CD8-positive, alpha-beta memory T cell (primary cell): ENCODE measurements at regions not wholly inside any gene's neighbourhood (a gene's known extent, or its start where the extent isn't known, plus 50 kb on each side); places are given as distances from the start of the nearest gene placed in this dataset.
A peak's percentile ranks its signal among the peaks of the same experiment; 100 is the strongest.

Source experiments
- CTCF ChIA-PET: fragments of 350-600 bp; sonication (Branson Sonifier 250); formaldehyde crosslinking; loops from one replicate; lab custom pipeline; 2021; ENCODE audit warnings: antibody characterized with exemption; lab: Charles Lee
- POLR2A ChIA-PET: fragments of 350-600 bp; sonication (Branson Sonifier 250); formaldehyde crosslinking; loops from one replicate; lab custom pipeline; 2021; ENCODE audit warnings: antibody characterized with exemption; lab: Charles Lee
- DNase-seq, 5 donors: peaks; one replicate each; pipeline versions ENCODE4 v3.0.0 to v3.0.0-alpha.2; 2020 to 2022; ENCODE audit warnings: mixed read lengths in 1 of 5
- H3K27ac ChIP-seq: one replicate; pipeline ENCODE4 v1.7.0; 2013; ENCODE audit warnings: low read depth, mild to moderate bottlenecking, low read length, moderate library complexity
- H3K27me3 ChIP-seq: 2 replicates; pipeline ENCODE4 v1.7.0; 2013; ENCODE audit warnings: low read length, mild to moderate bottlenecking; ENCODE audit not compliant: insufficient read depth, poor library complexity, severe bottlenecking
- H3K36me3 ChIP-seq: 2 replicates; pipeline ENCODE4 v1.7.0; 2013; ENCODE audit warnings: mild to moderate bottlenecking, low read length, moderate library complexity; ENCODE audit not compliant: insufficient read depth
- H3K4me1 ChIP-seq: 2 replicates; pipeline ENCODE4 v1.7.0; 2013; ENCODE audit warnings: mild to moderate bottlenecking, low read length, moderate library complexity; ENCODE audit not compliant: insufficient read depth
- H3K4me3 ChIP-seq: 2 replicates; pipeline ENCODE4 v1.7.0; 2013; ENCODE audit warnings: mild to moderate bottlenecking, low read length
- H3K9me3 ChIP-seq: 2 replicates; pipeline ENCODE4 v1.7.0; 2013; ENCODE audit warnings: mild to moderate bottlenecking, low read length
- H3K27ac Mint-ChIP-seq, 8 donors: one replicate each; pipeline ENCODE4 v1.8.0; 2020 to 2021; ENCODE audit warnings: mixed read lengths in 8 of 8, mild to moderate bottlenecking in 6 of 8, inconsistent platforms in 3 of 8, moderate library complexity in 3 of 8
- H3K27me3 Mint-ChIP-seq, 2 donors: one replicate each; pipeline ENCODE4 v1.8.0; 2020 to 2021; ENCODE audit warnings: mixed read lengths in 2 of 2, mild to moderate bottlenecking in 1 of 2, moderate library complexity in 1 of 2
- H3K36me3 Mint-ChIP-seq, 3 donors: one replicate each; pipeline ENCODE4 v1.8.0; 2020 to 2021; ENCODE audit warnings: mixed read lengths in 3 of 3, inconsistent platforms in 1 of 3, mild to moderate bottlenecking in 1 of 3
- H3K4me1 Mint-ChIP-seq, 3 donors: one replicate each; pipeline ENCODE4 v1.8.0; 2020 to 2021; ENCODE audit warnings: mixed read lengths in 3 of 3, inconsistent platforms in 1 of 3, mild to moderate bottlenecking in 1 of 3
- H3K4me3 Mint-ChIP-seq, 7 donors: one replicate each; pipeline ENCODE4 v1.8.0; 2020 to 2021; ENCODE audit warnings: mixed read lengths in 7 of 7, mild to moderate bottlenecking in 6 of 7, moderate library complexity in 4 of 7, inconsistent platforms in 2 of 7
- H3K9me3 Mint-ChIP-seq, 5 donors: one replicate each; pipeline ENCODE4 v1.8.0; 2020 to 2022; ENCODE audit warnings: mixed read lengths in 5 of 5, mild to moderate bottlenecking in 3 of 5, moderate library complexity in 2 of 5, inconsistent platforms in 1 of 5

DNA sequence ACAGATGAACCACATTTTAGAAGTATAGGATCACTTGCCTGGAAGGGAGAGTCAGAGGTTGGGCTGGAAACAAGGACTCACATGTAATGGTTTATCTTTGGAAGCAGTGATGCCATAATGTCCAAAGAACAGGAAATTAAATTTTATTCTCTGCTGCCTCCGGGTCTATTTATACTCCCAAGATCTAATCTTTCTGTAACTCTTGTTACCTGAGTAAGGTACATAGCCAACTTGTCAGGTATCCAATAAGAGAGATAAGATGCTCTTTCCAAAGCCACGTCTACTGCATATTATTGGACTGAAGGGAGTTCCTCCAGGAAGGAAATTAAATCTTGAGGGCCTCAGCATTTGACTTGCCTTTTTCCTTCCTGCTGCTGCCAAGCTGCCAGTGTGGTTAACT, 71.0 kb downstream of the CRYGS start:
- ChIA-PET CTCF (no interaction called here), POLR2A (no interaction called here)
- Histone ChIP-seq H3K4me1 (no peaks in the 10 kb centered on the region), H3K27me3 (no peaks in the 10 kb centered on the region), H3K36me3 (no peaks in the 10 kb centered on the region), H3K4me3 (no peak overlapping the region), H3K27ac (no peak overlapping the region), H3K9me3 (no peaks in the 10 kb centered on the region)
- Mint-ChIP-seq H3K27me3 (peaks cover 5 to 25% of the 10 kb centered on the region in 2 donors), H3K36me3 (no peaks in the 10 kb centered on the region), H3K4me1 (no peaks in the 10 kb centered on the region), H3K9me3 (no peaks in the 10 kb centered on the region), H3K27ac (no peak overlapping the region), H3K4me3 (no peak overlapping the region)
- DNase-seq = no peak

GRCh38 chr3:186472456-186473008, 71.6 kb downstream of the CRYGS start:
- H3K36me3 Mint-ChIP-seq = no peaks in the 10 kb centered on the region
- POLR2A ChIA-PET = no interaction called here
- no peaks in the 10 kb centered on the region for H3K4me1 Mint-ChIP-seq
- H3K36me3 ChIP-seq = no peaks in the 10 kb centered on the region
- H3K9me3 Mint-ChIP-seq = no peaks in the 10 kb centered on the region
- no peak overlapping the region for H3K4me3 ChIP-seq
- CTCF ChIA-PET = no interaction called here
- no peak overlapping the region for H3K27ac ChIP-seq
- no peaks in the 10 kb centered on the region for H3K27me3 ChIP-seq
- H3K27me3 Mint-ChIP-seq = peaks cover 5 to 21% of the 10 kb centered on the region in 2 donors
- H3K27ac Mint-ChIP-seq = no peak overlapping the region
- no peaks in the 10 kb centered on the region for H3K4me1 ChIP-seq
- H3K9me3 ChIP-seq = no peaks in the 10 kb centered on the region
- DNase-seq = no peak
- no peak overlapping the region for H3K4me3 Mint-ChIP-seq

GRCh38 chr3:186471771-186472170, 72.4 kb downstream of the CRYGS start:
- no peaks in the 10 kb centered on the region for H3K36me3 ChIP-seq
- CTCF ChIA-PET = no interaction called here
- Mint-ChIP-seq H3K27ac (no peak overlapping the region), H3K4me3 (no peak overlapping the region), H3K27me3 (peaks cover 3 to 18% of the 10 kb centered on the region in 2 donors), H3K36me3 (no peaks in the 10 kb centered on the region), H3K4me1 (no peaks in the 10 kb centered on the region), H3K9me3 (no peaks in the 10 kb centered on the region)
- H3K27ac ChIP-seq = no peak overlapping the region
- no peaks in the 10 kb centered on the region for H3K4me1 ChIP-seq
- no peaks in the 10 kb centered on the region for H3K9me3 ChIP-seq
- no peak overlapping the region for H3K4me3 ChIP-seq
- POLR2A ChIA-PET = no interaction called here
- H3K27me3 ChIP-seq = no peaks in the 10 kb centered on the region
- DNase-seq = no peak

GRCh38 chr3:186469525-186469924, 74.7 kb downstream of the CRYGS start:
- Histone ChIP-seq H3K9me3 (no peaks in the 10 kb centered on the region), H3K36me3 (no peaks in the 10 kb centered on the region), H3K27me3 (no peaks in the 10 kb centered on the region), H3K4me3 (no peak overlapping the region), H3K4me1 (no peaks in the 10 kb centered on the region), H3K27ac (no peak overlapping the region)
- Mint-ChIP-seq H3K36me3 (no peaks in the 10 kb centered on the region), H3K27me3 (peaks cover 3 to 16% of the 10 kb centered on the region in 2 donors), H3K4me1 (peaks cover 0 to under 1% (median under 1%) of the 10 kb centered on the region in 3 donors), H3K27ac (peak overlapping the region in 1 of 8 donors; percentile 44), H3K9me3 (no peaks in the 10 kb centered on the region), H3K4me3 (no peak overlapping the region)
- ChIA-PET POLR2A (no interaction called here), CTCF (no interaction called here)
- DNase-seq = no peak

GRCh38 chr3:186467969-186468368, 76.2 kb downstream of the CRYGS start:
- Histone ChIP-seq H3K36me3 (no peaks in the 10 kb centered on the region), H3K4me1 (no peaks in the 10 kb centered on the region), H3K27ac (no peak overlapping the region), H3K27me3 (no peaks in the 10 kb centered on the region), H3K4me3 (no peak overlapping the region), H3K9me3 (no peaks in the 10 kb centered on the region)
- Mint-ChIP-seq H3K4me3 (no peak overlapping the region), H3K27ac (no peak overlapping the region), H3K36me3 (no peaks in the 10 kb centered on the region), H3K4me1 (peaks cover 3 to 8% (median 3%) of the 10 kb centered on the region in 3 donors), H3K9me3 (no peaks in the 10 kb centered on the region), H3K27me3 (peaks cover 3 to 13% of the 10 kb centered on the region in 2 donors)
- ChIA-PET POLR2A (no interaction called here), CTCF (no interaction called here)
- no peak for DNase-seq

GRCh38 chr3:186466391-186466974, 77.7 kb downstream of the CRYGS start:
- POLR2A ChIA-PET = no interaction called here
- no peak overlapping the region for H3K4me3 Mint-ChIP-seq
- Histone ChIP-seq H3K4me3 (no peak overlapping the region), H3K4me1 (no peaks in the 10 kb centered on the region), H3K27me3 (no peaks in the 10 kb centered on the region), H3K36me3 (no peaks in the 10 kb centered on the region), H3K27ac (no peak overlapping the region), H3K9me3 (no peaks in the 10 kb centered on the region)
- no peak for DNase-seq
- H3K27ac Mint-ChIP-seq = no peak overlapping the region
- peaks cover 3 to 6% of the 10 kb centered on the region in 2 donors for H3K27me3 Mint-ChIP-seq
- CTCF ChIA-PET = no interaction called here
- no peaks in the 10 kb centered on the region for H3K36me3 Mint-ChIP-seq
- peaks cover 3 to 8% (median 3%) of the 10 kb centered on the region in 3 donors for H3K4me1 Mint-ChIP-seq
- H3K9me3 Mint-ChIP-seq = no peaks in the 10 kb centered on the region

DNA sequence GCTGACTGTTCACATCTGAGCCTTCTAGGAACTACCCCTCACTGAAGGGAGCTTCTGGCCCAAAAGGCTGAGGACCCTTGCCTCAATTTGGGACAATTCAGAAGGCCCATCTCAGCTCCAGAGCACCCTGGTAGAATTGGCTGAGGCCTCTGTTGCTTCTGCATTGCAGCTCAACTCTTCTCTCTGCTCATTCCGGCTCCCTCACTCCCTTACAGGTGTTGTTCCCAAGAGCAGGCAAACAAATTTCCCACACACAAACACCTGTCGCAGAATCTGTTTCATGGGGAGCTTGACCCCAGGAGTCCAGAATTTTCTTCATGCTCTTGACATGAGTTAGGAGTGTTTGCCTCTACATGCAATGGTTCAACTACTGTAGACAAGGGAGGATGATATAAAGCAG, 78.7 kb downstream of the CRYGS start:
- no peak overlapping the region for H3K4me3 Mint-ChIP-seq
- Histone ChIP-seq H3K27me3 (no peaks in the 10 kb centered on the region), H3K27ac (no peak overlapping the region), H3K4me1 (no peaks in the 10 kb centered on the region), H3K36me3 (no peaks in the 10 kb centered on the region), H3K4me3 (no peak overlapping the region), H3K9me3 (no peaks in the 10 kb centered on the region)
- no peak overlapping the region for H3K27ac Mint-ChIP-seq
- H3K9me3 Mint-ChIP-seq = no peaks in the 10 kb centered on the region
- H3K36me3 Mint-ChIP-seq = no peaks in the 10 kb centered on the region
- ChIA-PET POLR2A (no interaction called here), CTCF (no interaction called here)
- peaks cover 3 to 8% (median 3%) of the 10 kb centered on the region in 3 donors for H3K4me1 Mint-ChIP-seq
- peaks cover 6 to 8% of the 10 kb centered on the region in 2 donors for H3K27me3 Mint-ChIP-seq
- DNase-seq = no peak

DNA sequence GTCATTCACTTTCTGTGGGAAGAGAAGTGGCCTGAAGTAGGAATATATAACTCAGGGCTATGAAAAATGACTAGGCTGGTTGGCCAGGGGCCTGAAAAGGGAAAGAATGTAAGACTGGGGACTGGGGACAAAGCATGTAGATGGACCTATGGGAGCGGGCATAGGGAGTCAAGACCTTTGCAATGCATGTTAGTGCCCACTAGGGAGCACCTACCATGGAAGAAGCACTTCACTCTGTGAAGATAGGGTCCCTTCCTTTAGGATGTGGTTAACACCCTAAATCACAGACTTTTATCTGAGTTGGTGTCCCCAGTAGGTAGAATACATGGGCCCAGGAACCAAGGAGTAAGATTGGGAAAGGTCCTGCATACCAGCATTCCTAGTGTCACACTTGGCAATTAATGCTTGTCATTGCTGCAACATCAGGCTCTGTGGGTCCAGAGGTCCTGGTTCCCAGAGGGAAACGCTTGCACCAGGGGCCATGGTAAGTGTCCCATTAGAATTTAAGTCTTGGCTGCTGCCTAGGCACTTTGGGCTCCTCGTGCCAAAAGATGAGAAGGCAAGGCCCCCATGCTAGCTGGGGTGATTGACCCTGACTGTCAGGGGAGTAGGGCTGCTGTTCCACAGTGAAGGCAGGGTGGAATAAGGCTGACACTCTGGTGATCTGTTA, 79.6 kb downstream of the CRYGS start:
- POLR2A ChIA-PET = no interaction called here
- H3K27me3 ChIP-seq = no peaks in the 10 kb centered on the region
- peaks cover 3 to 8% (median 3%) of the 10 kb centered on the region in 3 donors for H3K4me1 Mint-ChIP-seq
- H3K27ac ChIP-seq = no peak overlapping the region
- H3K9me3 Mint-ChIP-seq = no peaks in the 10 kb centered on the region
- no peaks in the 10 kb centered on the region for H3K9me3 ChIP-seq
- DNase-seq = no peak
- CTCF ChIA-PET = interaction anchor here (1.3 kb wide), 1 partner anchor 76 kb away, joined by 4 read pairs; no protein-coding TSS in a partner anchor
- no peak overlapping the region for H3K4me3 Mint-ChIP-seq
- H3K36me3 Mint-ChIP-seq = no peaks in the 10 kb centered on the region
- peaks cover 7 to 9% of the 10 kb centered on the region in 2 donors for H3K27me3 Mint-ChIP-seq
- H3K4me1 ChIP-seq = no peaks in the 10 kb centered on the region
- no peaks in the 10 kb centered on the region for H3K36me3 ChIP-seq
- H3K4me3 ChIP-seq = no peak overlapping the region
- no peak overlapping the region for H3K27ac Mint-ChIP-seq
